Epithelial cell of prostate (primary cell): ENCODE measurements at regions not wholly inside any gene's neighbourhood (a gene's known extent, or its start where the extent isn't known, plus 50 kb on each side); places are given as distances from the start of the nearest gene placed in this dataset.

Source experiments
- DNase-seq: peaks from one replicate; pipeline ENCODE4 v3.0.0-alpha.2; 2011; ENCODE audit warnings: low read depth, low spot score
- H3K27ac ChIP-seq: fragments of 450-650 bp; 2 replicates; pipeline ENCODE4 v1.5.1; 2017; ENCODE audit warnings: mild to moderate bottlenecking

DNA sequence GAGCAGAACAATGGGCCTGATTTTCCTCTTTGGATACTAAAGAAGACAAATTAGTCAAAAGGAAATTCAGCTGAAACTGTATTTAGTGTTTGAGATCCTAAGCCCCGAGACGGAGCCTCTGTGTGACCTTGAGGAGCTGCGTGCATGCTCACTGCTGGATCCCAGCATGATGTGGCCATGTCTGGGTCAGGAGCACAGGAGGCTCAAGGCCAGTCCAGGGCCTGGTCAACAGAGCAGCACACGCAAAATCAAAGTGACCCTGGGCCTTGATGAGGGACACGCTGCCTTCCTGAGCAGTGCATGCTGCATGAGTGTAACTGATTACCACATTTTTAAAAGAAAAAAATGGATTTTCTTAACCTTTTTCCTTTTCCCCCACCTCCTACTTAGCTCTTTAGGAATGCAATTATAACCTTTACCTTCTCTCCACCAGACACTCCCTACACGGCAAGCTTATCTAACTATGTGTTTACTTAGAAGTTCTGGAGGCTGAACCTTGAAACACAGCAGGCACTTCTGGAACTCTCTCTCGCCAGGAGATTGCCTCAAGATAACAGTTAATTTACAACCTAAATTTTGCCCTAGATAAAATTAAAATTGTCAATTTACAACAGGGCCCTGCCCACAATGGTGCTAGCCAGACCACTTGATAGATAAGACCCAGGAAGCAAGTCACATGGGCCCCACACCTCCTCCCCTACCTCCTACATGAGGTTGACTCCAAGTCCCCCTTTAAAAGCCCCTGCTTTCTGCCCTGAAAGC, 144.6 kb downstream of the LRIG2 start:
- no peak for DNase-seq
- no peak overlapping the region for H3K27ac ChIP-seq

DNA sequence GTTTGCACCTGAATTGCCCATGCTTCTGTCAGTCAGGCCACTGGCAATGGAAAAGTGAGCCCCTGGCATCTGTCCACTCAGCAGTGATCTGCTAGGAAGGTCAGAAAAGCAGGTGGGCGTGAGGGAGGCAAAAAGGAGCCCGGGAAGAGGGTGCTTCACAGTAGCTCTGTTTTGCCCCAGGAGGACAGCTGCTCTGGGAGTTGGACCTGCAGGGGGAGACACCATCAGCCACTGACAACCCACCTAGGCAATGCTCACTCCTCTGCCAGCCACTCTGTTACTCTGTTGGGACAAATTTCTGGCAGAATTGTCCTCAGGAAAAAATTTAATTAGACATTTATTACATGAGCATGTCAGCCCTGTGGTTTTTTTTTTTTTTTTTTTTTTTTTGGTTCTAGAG, 146.4 kb downstream of the LRIG2 start:
- DNase-seq, result no peak
- H3K27ac ChIP-seq, result no peak overlapping the region

DNA sequence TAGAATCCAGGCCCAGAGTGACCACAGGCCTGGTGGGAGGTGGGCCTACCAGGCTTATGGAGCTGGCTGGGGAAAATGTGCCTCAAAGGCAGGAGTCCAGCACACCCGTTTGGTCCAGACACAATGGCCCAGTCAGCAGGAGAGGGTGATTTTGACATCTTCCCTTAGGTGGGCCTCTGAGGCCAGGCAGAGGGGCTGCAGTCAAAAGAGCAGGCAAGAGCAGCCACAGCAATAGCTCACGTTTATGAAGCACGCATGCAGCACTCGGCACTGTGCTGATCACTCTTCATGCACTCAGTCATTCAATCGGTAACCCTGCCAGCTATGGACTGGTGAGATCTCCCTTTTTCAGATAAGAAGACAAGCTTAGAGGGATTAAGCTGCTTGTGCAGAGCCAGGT, 146.8 kb downstream of the LRIG2 start:
- DNase-seq, result no peak
- no peak overlapping the region for H3K27ac ChIP-seq

DNA sequence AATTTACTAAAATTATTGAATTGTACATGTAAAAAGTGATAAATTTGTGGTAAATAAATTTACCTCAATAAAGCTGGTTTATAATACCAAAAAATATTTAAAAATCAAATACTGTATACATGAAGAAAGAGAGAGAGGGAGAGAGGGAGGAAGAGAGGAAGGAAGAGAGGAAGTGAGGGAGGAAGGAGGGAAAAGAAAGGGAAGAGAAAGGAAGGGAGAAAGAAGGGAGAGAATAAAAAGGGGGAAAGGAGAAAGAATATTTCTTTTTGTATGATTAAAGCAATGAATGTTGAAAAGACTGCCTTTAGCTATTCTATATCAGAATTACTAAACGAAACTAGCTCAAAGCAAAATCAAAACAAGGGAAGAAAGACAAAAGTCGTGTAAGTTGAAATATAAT, 150.0 kb downstream of the LRIG2 start:
- H3K27ac ChIP-seq, result no peak overlapping the region
- DNase-seq, result no peak

DNA sequence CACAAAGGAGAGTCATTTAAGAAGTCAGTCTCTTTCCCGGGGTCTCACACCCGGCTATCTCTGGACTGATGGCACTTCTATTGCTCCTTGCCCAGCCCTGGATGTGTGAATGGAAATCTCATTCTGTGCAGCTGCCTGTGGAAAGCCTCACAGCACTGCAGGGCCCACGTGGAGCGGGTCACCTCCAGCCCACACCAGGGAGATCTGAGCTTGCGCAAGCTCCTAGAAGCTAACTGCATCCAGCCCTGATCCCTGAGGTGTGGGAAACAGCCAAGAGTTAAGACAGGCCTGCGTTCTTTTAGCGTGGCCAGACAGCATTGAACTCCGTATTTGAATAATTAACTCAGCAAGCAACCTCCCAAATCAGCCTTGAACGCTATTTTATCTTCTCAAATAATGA, 150.5 kb downstream of the LRIG2 start:
- H3K27ac ChIP-seq, result no peak overlapping the region
- DNase-seq, result no peak

DNA sequence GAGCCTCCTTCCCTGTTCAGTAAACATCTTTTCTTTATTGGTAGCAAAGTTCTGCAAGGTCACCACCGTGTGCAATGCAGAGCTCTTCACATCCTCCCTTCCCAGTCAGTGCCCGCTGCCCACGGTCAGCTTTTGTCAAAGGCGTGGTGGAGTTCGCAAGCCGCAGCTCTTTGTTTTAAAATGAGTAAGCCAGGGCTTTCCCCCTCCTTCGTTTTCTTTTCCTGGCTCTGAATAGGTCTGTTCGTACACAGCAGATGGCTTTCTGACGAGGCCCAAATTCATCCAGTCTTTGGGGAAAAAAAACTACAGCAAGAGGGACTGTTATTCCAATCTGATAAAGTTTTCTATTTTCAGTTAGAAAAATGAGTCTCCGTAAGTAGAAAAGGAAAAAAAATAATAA, 153.2 kb downstream of the LRIG2 start:
- no peak for DNase-seq
- no peak overlapping the region for H3K27ac ChIP-seq

DNA sequence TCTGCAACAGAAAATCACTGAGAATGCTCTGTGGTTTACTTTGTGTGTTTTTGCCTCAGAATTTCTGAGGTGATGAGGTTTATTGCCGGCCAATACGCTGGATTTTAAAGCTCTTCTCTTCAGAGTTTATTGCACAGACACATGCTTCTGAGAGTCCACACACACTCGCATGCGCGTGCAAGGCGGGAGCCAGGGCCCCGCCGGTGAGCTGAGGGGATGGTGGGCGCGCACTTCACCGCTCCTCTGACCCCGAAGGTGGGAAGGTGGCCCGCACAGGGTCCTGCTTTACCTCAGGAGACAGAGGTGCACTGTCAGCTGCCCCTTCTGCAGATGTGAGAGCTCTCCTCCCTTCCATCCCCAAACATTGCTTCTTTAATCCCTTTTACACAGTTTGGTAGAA, 158.4 kb upstream of the MAGI3 start:
- no peak for DNase-seq
- H3K27ac ChIP-seq, result no peak overlapping the region

DNA sequence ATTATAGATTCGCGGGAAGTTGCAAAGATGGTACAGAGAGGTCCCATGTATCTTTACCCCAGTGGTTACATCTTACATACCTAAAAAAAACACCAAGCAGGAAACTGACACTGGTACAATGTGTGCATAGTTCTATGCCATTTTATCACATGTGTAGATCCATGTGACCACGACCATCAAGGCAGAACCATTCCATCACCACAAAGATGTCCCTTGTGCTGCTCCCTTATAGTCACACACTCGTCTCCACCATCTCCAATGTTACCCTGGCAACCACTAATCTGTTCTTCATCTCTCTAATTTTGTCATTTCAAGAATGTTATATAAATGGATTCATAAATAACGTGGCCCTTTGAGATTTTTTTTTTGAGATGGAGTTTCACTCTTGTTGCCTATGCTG, 156.9 kb upstream of the MAGI3 start:
- no peak overlapping the region for H3K27ac ChIP-seq
- no peak for DNase-seq

DNA sequence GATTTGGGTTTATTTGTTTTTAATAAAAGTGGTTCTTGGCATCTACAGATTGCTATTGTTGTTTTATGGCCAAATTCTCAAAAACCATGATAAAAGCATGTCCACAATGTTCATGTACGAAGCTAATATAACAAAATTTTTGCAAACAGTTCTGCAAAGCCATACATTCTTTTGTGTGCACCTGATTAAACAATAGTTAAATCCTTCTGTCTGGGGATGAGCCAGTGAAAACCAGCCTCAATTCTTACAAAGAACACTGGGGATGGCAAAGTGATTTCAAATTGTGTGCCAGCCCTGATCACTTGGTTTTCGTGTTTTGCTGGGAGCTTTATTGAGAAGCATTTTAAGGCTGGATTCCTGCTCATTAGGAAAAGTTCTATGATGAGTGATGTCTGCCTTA, 149.1 kb upstream of the MAGI3 start:
- DNase-seq, result no peak

DNA sequence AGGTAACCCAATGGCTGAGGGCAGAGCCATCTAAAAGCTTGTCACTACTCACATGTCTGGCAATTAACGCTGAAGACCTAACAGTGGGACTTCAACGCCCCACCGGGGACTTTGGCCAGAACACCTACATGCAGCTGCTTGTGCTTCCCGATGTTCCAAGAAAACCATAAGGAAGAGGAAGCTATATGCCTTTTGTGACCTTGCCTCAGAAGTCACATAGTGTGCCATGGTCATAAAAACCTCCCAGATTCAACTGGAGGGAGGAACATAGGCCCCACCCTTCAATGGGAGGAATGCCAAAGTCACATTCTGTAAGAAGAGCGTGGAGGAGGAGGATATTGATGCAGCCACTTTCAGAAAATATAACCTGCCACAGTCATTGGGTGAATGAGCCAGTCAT, 147.8 kb upstream of the MAGI3 start:
- DNase-seq, result no peak
- no peak overlapping the region for H3K27ac ChIP-seq

More for the DNA sequence above, 149.1 kb upstream of the MAGI3 start:
- no peak overlapping the region for H3K27ac ChIP-seq

DNA sequence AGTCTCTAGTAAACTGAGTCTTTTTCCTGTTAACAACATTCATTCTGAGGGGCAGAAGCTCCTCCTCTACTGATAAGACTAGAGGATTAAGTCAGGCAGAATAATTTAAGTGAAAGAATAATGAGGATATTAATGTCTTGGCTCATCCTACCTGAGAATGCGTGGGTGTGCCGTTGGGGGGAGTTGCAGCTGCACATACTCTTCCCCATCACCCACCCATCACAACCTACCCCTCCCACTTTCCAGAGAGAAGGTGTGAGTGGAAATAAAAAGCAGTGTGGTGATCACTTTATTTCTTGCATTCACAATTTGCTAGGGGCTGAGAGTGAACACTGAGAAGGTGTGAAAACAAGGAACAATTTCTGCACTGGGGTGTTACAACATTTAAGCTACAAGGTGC, 146.8 kb upstream of the MAGI3 start:
- DNase-seq, result no peak

DNA sequence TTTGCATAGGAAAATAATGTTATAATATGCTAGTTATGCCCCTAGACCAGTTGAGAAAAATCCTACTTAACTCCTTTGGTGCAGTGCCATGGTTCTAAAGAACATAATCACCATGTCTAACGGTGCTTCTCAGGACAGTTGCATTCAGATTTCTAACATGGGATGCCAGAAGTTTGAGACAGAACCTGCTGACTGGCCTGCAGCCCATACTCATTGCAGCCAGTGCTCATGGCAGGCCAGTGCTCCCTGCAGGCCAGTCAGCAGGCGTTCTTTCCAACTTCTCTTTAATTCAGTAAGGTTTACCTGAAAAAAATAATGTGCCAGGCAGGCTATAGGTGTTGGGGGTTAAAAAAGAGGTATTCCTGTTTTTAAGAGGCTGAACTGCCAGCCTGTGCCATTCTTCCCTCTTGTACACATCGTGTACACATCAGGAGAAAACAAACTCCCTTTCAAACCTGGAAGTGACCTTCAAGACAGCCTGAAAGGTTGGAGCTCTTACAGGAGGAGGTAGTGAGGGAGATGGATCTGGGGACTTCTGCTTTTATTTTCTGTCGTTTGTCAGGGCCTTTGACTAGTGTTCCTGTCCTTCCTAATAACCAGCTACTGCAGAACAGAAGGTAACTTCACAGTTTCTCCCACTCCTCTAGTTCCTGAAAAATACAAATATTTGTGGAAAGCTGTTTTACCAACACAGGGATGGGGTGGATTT, 146.0 kb upstream of the MAGI3 start:
- DNase-seq, result no peak
- no peak overlapping the region for H3K27ac ChIP-seq

More for the DNA sequence above, 146.8 kb upstream of the MAGI3 start:
- H3K27ac ChIP-seq, result no peak overlapping the region

DNA sequence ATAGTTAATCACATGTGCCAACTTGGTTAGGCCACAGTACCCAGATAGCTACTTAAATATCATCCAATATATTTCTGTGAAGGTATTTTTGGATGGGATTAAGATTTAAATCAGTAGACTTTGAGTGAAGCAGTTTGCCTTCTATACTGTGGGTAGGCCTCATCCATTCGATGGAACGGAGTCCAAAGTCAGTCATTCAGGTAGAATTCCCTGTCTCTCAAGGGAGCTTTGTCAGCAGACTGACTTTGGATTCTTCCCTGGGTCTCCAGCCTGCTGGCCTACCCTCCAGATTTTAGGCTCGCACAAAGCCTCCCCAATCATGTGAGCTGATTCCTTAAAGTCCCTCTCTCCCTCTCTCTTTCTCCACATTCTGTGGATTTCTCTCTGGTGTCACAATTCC, 145.1 kb upstream of the MAGI3 start:
- no peak for DNase-seq

DNA sequence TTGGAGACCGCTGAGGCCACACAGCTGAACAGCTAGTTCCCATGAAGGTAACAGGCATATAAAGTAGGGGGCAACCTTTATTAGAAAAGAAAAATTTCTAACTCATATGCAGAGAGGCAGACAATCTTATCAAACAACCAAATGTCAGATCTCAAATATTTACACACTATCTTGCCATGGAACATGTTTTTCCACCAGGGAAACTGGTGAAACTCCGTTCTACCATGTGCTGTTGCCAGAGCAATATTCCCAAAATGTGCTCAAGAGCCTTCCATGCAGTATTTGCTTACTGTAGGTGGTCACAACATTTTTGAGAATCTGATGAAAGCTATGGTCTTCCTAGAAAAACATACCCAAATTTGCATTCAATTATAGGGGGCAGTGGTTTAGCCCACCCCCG, 143.4 kb upstream of the MAGI3 start:
- peak overlapping the region; percentile 64 for H3K27ac ChIP-seq
- no peak for DNase-seq

More for the DNA sequence above, 145.1 kb upstream of the MAGI3 start:
- H3K27ac ChIP-seq, result no peak overlapping the region

DNA sequence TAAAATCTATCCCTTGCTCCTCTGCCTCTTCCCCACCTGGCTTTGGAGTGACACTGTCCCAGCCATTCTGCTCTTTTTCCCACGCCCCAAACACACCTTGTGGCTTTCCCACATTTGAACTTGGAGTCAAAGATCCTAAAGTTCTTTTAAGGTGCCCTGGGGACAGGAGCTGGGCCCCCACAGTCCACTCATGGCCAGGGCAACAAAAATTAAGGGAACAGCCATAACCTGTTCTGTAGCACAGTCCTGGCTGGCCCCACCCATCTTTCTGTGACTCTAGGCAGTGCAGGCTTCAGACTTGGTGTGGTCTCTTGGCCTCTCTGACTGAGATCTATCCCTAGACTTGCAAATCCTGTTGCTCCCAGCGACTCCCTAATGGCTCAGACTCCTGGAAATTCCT, 143.0 kb upstream of the MAGI3 start:
- DNase-seq, result no peak
- H3K27ac ChIP-seq, result peak overlapping the region; percentile 64

DNA sequence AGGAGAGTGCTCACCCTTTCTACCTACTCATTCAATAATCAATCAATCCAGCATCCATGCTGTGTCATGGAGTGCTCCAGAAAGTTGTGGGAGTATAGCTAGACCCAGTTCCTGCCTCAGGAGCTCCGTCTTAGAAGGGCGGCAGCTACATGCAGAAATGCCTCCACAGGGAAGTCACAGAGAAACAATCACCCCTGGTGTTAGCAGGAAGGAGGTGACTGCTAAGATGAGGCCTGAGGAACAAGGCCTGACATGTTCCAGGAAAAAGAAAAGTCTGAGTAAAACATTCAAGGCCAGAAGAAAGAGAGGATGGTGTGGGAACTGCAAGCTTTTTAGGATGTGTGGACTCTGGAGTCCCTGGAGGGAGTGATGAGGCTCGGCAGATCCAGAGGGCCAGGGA, 142.5 kb upstream of the MAGI3 start:
- DNase-seq, result no peak
- peak overlapping the region; percentile 64 for H3K27ac ChIP-seq

DNA sequence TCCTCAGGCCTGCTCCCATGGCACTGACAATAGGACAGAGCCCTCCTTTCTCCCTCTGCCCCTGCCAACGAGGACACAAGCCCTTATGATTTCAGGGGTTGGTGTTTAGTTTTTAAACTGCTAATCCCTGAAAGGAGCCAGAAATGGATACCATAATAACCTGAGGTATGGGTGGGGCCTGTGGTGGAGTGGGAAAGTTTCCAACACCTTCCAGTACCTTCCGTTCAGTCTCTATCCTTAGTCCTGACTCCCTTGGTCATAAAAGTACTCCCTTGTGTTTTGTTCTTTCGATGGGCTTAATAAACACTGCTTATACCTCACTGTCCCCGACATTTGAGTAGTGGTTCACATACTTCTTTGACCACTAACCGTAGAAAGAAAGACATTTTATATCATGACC, 141.8 kb upstream of the MAGI3 start:
- DNase-seq, result no peak

DNA sequence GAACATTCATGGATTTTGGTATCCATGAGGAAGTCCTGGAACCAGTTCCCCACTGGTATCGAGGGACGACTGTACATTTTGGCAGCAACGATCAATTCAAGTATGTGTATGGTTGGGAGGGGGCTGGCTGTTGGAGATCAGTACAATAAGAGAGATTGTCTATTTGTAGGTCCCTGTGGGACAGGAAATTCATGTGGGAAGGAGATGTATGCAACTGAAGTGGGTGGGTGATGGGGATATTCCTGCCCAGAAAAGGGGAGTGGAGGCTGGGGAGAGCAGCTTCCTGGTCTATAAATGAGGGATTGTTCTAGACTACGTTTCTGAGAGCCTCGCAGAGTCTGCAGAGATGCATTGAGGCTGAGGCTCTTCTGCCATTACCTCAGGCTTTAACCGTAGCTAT, 140.2 kb upstream of the MAGI3 start:
- H3K27ac ChIP-seq, result no peak overlapping the region
- no peak for DNase-seq

More for the DNA sequence above, 141.8 kb upstream of the MAGI3 start:
- H3K27ac ChIP-seq, result peak overlapping the region; percentile 64

DNA sequence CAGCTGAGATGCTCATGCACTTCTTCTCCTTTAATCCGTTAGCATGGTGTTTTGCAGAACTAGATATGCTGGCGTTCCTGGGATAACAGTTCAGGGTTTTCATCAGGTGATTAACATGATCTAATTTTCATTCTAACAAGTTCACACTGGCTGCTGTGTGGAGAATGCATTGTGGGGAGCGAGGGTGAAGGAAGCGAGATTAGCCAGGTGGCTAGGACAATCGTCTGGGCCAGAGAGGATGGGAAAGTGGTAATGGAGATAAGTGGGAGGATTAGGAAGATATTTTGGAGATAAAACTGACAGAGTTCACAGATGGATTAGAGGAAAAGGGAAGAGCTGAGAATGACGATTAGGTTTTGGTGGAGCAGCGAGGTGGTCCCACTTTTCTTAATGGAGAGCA, 138.1 kb upstream of the MAGI3 start:
- no peak for DNase-seq
- H3K27ac ChIP-seq, result no peak overlapping the region

DNA sequence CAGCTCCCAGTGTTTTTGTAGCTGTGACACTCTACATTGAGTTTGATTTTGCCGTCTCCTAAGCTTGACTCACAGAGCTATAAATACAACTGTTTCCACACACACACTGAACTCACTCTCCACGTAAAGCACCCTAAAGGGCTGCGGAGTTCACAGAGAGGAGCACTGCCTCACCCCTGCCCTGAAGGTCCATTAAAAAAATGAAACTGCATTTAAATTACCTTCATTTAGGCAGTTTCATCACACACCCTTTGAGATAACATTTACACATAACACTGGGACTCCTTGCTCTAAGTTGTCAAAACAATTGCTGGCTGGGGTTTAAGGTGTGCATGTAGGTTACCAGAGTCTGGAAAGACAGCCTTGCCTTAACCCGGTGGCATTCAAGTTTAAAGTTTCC, 137.1 kb upstream of the MAGI3 start:
- no peak for DNase-seq
- no peak overlapping the region for H3K27ac ChIP-seq

DNA sequence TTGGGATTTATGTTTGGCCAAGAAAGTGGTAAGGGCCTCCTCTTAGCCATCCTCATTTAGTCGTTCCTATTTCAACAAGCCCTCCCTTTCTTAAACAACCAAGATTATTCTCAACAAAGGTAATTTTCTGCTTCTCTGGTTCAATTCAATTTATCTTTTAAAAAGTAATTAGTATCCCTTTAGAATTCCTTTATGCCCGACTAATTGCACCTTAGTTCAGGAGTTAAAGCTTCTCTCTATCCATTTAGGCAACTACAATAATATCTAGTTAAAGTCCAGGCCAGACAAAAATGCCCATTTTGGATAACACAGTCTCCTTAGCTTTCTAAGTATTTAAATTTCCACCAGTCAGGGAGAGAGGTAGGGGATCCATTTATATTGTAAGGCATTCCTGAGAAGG, 136.7 kb upstream of the MAGI3 start:
- H3K27ac ChIP-seq, result no peak overlapping the region
- DNase-seq, result no peak
